CD8-positive, alpha-beta memory T cell (primary cell): ENCODE measurements at regions not wholly inside any gene's neighbourhood (a gene's known extent, or its start where the extent isn't known, plus 50 kb on each side); places are given as distances from the start of the nearest gene placed in this dataset.
A peak's percentile ranks its signal among the peaks of the same experiment; 100 is the strongest.

Experiments
- CTCF ChIA-PET: fragments of 350-600 bp; sonication (Branson Sonifier 250); formaldehyde crosslinking; loops from one replicate; lab custom pipeline; 2021; ENCODE audit warnings: antibody characterized with exemption; lab: Charles Lee
- POLR2A ChIA-PET: fragments of 350-600 bp; sonication (Branson Sonifier 250); formaldehyde crosslinking; loops from one replicate; lab custom pipeline; 2021; ENCODE audit warnings: antibody characterized with exemption; lab: Charles Lee
- DNase-seq, 5 donors: peaks; one replicate each; pipeline versions ENCODE4 v3.0.0 to v3.0.0-alpha.2; 2020 to 2022; ENCODE audit warnings: mixed read lengths in 1 of 5
- H3K27ac ChIP-seq: one replicate; pipeline ENCODE4 v1.7.0; 2013; ENCODE audit warnings: low read depth, mild to moderate bottlenecking, low read length, moderate library complexity
- H3K27me3 ChIP-seq: 2 replicates; pipeline ENCODE4 v1.7.0; 2013; ENCODE audit warnings: low read length, mild to moderate bottlenecking; ENCODE audit not compliant: insufficient read depth, poor library complexity, severe bottlenecking
- H3K36me3 ChIP-seq: 2 replicates; pipeline ENCODE4 v1.7.0; 2013; ENCODE audit warnings: mild to moderate bottlenecking, low read length, moderate library complexity; ENCODE audit not compliant: insufficient read depth
- H3K4me1 ChIP-seq: 2 replicates; pipeline ENCODE4 v1.7.0; 2013; ENCODE audit warnings: mild to moderate bottlenecking, low read length, moderate library complexity; ENCODE audit not compliant: insufficient read depth
- H3K4me3 ChIP-seq: 2 replicates; pipeline ENCODE4 v1.7.0; 2013; ENCODE audit warnings: mild to moderate bottlenecking, low read length
- H3K9me3 ChIP-seq: 2 replicates; pipeline ENCODE4 v1.7.0; 2013; ENCODE audit warnings: mild to moderate bottlenecking, low read length
- H3K27ac Mint-ChIP-seq, 8 donors: one replicate each; pipeline ENCODE4 v1.8.0; 2020 to 2021; ENCODE audit warnings: mixed read lengths in 8 of 8, mild to moderate bottlenecking in 6 of 8, inconsistent platforms in 3 of 8, moderate library complexity in 3 of 8
- H3K27me3 Mint-ChIP-seq, 2 donors: one replicate each; pipeline ENCODE4 v1.8.0; 2020 to 2021; ENCODE audit warnings: mixed read lengths in 2 of 2, mild to moderate bottlenecking in 1 of 2, moderate library complexity in 1 of 2
- H3K36me3 Mint-ChIP-seq, 3 donors: one replicate each; pipeline ENCODE4 v1.8.0; 2020 to 2021; ENCODE audit warnings: mixed read lengths in 3 of 3, inconsistent platforms in 1 of 3, mild to moderate bottlenecking in 1 of 3
- H3K4me1 Mint-ChIP-seq, 3 donors: one replicate each; pipeline ENCODE4 v1.8.0; 2020 to 2021; ENCODE audit warnings: mixed read lengths in 3 of 3, inconsistent platforms in 1 of 3, mild to moderate bottlenecking in 1 of 3
- H3K4me3 Mint-ChIP-seq, 7 donors: one replicate each; pipeline ENCODE4 v1.8.0; 2020 to 2021; ENCODE audit warnings: mixed read lengths in 7 of 7, mild to moderate bottlenecking in 6 of 7, moderate library complexity in 4 of 7, inconsistent platforms in 2 of 7
- H3K9me3 Mint-ChIP-seq, 5 donors: one replicate each; pipeline ENCODE4 v1.8.0; 2020 to 2022; ENCODE audit warnings: mixed read lengths in 5 of 5, mild to moderate bottlenecking in 3 of 5, moderate library complexity in 2 of 5, inconsistent platforms in 1 of 5

- Mint-ChIP-seq H3K36me3 (no peaks in the 10 kb centered on the region), H3K27ac (no peak overlapping the region), H3K4me3 (no peak overlapping the region), H3K27me3 (no peaks in the 10 kb centered on the region), H3K9me3 (peaks cover 0 to 2% (median 0%) of the 10 kb centered on the region in 5 donors), H3K4me1 (no peaks in the 10 kb centered on the region)
- no peaks in the 10 kb centered on the region for H3K27me3 ChIP-seq
- ChIA-PET CTCF (no interaction called here), POLR2A (no interaction called here)
- no peak overlapping the region for H3K4me3 ChIP-seq
- no peaks in the 10 kb centered on the region for H3K9me3 ChIP-seq
- H3K4me1 ChIP-seq, result no peaks in the 10 kb centered on the region
- no peak overlapping the region for H3K27ac ChIP-seq
- no peak for DNase-seq
- no peaks in the 10 kb centered on the region for H3K36me3 ChIP-seq
Measured at GRCh38 chr14:58794993-58795762, 157.4 kb downstream of the DACT1 start.

DNA sequence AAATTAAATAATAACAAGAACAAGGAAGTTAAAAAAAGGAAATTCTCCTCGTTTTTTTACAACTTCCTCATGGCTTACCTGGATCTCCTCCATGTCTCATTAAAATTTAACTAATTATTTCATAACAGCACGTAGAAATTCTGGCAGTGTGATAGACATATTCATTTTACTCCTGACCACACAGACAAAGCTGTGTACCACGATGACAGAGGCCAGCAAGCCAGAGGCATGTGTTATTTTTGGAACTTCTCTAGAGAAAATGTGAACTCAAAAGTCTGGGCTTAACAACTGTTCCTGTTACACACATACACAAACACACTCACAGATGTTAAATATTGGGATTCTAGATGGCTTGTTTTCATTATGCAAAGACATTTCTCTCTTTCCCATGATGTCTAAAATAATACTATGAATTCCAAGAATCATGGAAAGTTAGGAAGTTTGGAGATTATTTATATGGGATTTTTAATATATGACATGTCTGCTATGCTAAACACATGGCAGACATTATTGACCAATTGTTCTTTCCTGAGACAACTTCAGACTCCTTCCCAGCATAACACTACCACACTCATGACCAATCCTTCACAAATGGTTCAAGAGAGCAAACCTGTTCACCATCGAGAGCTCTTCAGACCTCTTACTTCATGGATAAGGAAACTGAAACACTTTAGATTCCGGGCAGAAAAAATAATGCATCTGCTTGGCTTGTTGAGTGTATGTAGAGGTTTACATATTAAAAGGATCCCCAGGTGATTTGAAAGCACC is 158.7 kb downstream of the DACT1 start:
- Histone ChIP-seq H3K4me1 (no peaks in the 10 kb centered on the region), H3K27me3 (no peaks in the 10 kb centered on the region), H3K4me3 (no peak overlapping the region), H3K36me3 (no peaks in the 10 kb centered on the region), H3K9me3 (no peaks in the 10 kb centered on the region), H3K27ac (no peak overlapping the region)
- Mint-ChIP-seq H3K9me3 (no peaks in the 10 kb centered on the region), H3K36me3 (no peaks in the 10 kb centered on the region), H3K4me3 (no peak overlapping the region), H3K27ac (no peak overlapping the region), H3K27me3 (no peaks in the 10 kb centered on the region), H3K4me1 (no peaks in the 10 kb centered on the region)
- POLR2A ChIA-PET, result no interaction called here
- DNase-seq, result no peak
- CTCF ChIA-PET, result no interaction called here

DNA sequence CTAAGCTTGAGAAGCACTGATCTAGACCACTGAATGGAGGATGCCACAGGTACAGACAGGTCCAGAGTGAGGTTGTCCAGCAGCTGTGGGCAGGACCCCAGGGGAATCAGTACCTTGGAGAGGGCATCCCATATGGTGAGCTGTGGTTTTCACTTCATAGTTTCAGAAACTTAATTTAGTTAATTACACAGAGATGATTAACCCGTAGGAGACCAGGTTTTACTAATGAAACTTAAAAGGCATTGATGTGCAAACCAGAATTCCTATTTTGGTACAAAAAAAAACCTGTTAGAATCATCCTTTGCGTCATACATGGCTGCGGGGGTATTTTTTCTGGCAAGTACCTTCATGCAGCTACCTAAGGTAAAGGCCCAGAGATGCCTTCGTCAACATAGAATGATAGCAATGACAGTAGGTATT is 159.3 kb downstream of the DACT1 start:
- no peaks in the 10 kb centered on the region for H3K4me1 ChIP-seq
- H3K4me1 Mint-ChIP-seq, result no peaks in the 10 kb centered on the region
- no peaks in the 10 kb centered on the region for H3K27me3 ChIP-seq
- DNase-seq, result no peak
- no peaks in the 10 kb centered on the region for H3K36me3 Mint-ChIP-seq
- H3K9me3 ChIP-seq, result no peaks in the 10 kb centered on the region
- POLR2A ChIA-PET, result no interaction called here
- peaks cover 2% of the 10 kb centered on the region in 2 donors for H3K27me3 Mint-ChIP-seq
- H3K27ac Mint-ChIP-seq, result peak overlapping the region in 1 of 8 donors; percentile 35
- H3K4me3 ChIP-seq, result no peak overlapping the region
- no peaks in the 10 kb centered on the region for H3K9me3 Mint-ChIP-seq
- no peaks in the 10 kb centered on the region for H3K36me3 ChIP-seq
- CTCF ChIA-PET, result no interaction called here
- H3K4me3 Mint-ChIP-seq, result no peak overlapping the region
- no peak overlapping the region for H3K27ac ChIP-seq

GRCh38 chr14:58798173-58798572 is 160.4 kb downstream of the DACT1 start:
- CTCF ChIA-PET, result no interaction called here
- Histone ChIP-seq H3K9me3 (no peaks in the 10 kb centered on the region), H3K27ac (no peak overlapping the region), H3K4me3 (no peak overlapping the region), H3K36me3 (no peaks in the 10 kb centered on the region), H3K27me3 (no peaks in the 10 kb centered on the region), H3K4me1 (no peaks in the 10 kb centered on the region)
- Mint-ChIP-seq H3K9me3 (peaks cover 0 to 3% (median 0%) of the 10 kb centered on the region in 5 donors), H3K27ac (no peak overlapping the region), H3K36me3 (no peaks in the 10 kb centered on the region), H3K4me3 (no peak overlapping the region), H3K27me3 (peaks cover 2 to 4% of the 10 kb centered on the region in 2 donors), H3K4me1 (no peaks in the 10 kb centered on the region)
- POLR2A ChIA-PET, result no interaction called here
- no peak for DNase-seq

DNA sequence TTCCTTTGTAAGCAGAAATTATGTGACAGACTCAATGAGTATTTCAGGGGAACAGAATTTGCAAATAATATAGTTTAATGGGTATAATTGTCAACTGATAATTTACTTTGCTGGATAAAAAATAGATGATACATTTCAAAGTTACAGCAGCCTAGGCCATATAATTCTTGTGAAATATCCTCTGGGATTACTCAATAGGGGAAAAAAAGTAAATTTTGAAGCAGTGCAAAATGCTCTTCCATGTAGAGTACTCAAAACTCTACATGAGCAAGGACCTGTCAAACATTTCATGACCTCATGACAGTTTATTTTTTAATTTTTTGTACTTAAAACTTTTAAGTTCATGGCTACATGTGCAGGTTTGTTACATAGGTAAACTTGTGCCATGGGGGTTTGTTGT is 163.3 kb downstream of the DACT1 start:
- no peaks in the 10 kb centered on the region for H3K4me1 ChIP-seq
- H3K4me3 Mint-ChIP-seq, result no peak overlapping the region

DNA sequence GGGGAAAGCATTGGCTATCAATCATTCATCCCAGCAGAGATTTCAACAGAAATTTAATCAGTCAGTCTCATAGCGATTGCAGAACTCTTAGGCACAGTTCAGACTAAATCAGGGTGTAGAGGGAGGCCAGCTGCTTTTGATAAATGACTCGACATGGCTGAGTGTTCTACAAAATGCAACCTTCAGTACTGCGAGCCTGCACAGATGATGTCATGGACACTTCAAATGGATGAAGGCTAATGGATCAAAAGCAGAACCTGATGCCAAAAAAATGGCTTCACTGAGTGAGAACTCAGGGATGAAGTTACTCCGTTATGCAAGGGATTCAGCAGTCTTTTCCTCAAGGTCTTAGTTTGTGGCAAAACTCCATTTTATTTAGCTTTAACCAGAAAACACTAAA is 167.3 kb downstream of the DACT1 start:
- peaks cover 2 to 4% of the 10 kb centered on the region in 2 donors for H3K27me3 Mint-ChIP-seq
- no peak overlapping the region for H3K4me3 Mint-ChIP-seq
- H3K36me3 ChIP-seq, result no peaks in the 10 kb centered on the region
- ChIA-PET CTCF (no interaction called here), POLR2A (no interaction called here)
- H3K36me3 Mint-ChIP-seq, result no peaks in the 10 kb centered on the region
- DNase-seq, result no peak
- H3K27ac Mint-ChIP-seq, result no peak overlapping the region
- no peaks in the 10 kb centered on the region for H3K4me1 ChIP-seq
- no peaks in the 10 kb centered on the region for H3K4me1 Mint-ChIP-seq
- no peak overlapping the region for H3K27ac ChIP-seq
- no peak overlapping the region for H3K4me3 ChIP-seq
- H3K9me3 ChIP-seq, result no peaks in the 10 kb centered on the region
- H3K27me3 ChIP-seq, result no peaks in the 10 kb centered on the region
- H3K9me3 Mint-ChIP-seq, result peaks cover 0 to 8% (median 3%) of the 10 kb centered on the region in 5 donors

More for the DNA sequence above, 163.3 kb downstream of the DACT1 start:
- Mint-ChIP-seq H3K27me3 (peaks cover 2 to 4% of the 10 kb centered on the region in 2 donors), H3K36me3 (no peaks in the 10 kb centered on the region), H3K9me3 (peaks cover 0 to 4% (median 0%) of the 10 kb centered on the region in 5 donors), H3K27ac (no peak overlapping the region), H3K4me1 (no peaks in the 10 kb centered on the region)
- no peaks in the 10 kb centered on the region for H3K9me3 ChIP-seq
- DNase-seq, result no peak
- no peaks in the 10 kb centered on the region for H3K27me3 ChIP-seq
- H3K4me3 ChIP-seq, result no peak overlapping the region
- no peaks in the 10 kb centered on the region for H3K36me3 ChIP-seq
- H3K27ac ChIP-seq, result no peak overlapping the region
- ChIA-PET CTCF (no interaction called here), POLR2A (no interaction called here)

- CTCF ChIA-PET, result no interaction called here
- POLR2A ChIA-PET, result no interaction called here
- H3K36me3 ChIP-seq, result no peaks in the 10 kb centered on the region
- Mint-ChIP-seq H3K9me3 (peaks cover 0 to 8% (median 3%) of the 10 kb centered on the region in 5 donors), H3K4me1 (no peaks in the 10 kb centered on the region), H3K27me3 (peaks cover 2 to 4% of the 10 kb centered on the region in 2 donors), H3K4me3 (no peak overlapping the region), H3K27ac (no peak overlapping the region), H3K36me3 (no peaks in the 10 kb centered on the region)
- no peaks in the 10 kb centered on the region for H3K9me3 ChIP-seq
- no peak for DNase-seq
- H3K4me1 ChIP-seq, result no peaks in the 10 kb centered on the region
- no peak overlapping the region for H3K4me3 ChIP-seq
- H3K27me3 ChIP-seq, result no peaks in the 10 kb centered on the region
- H3K27ac ChIP-seq, result no peak overlapping the region
Measured at GRCh38 chr14:58805605-58806409, 168.0 kb downstream of the DACT1 start.

DNA sequence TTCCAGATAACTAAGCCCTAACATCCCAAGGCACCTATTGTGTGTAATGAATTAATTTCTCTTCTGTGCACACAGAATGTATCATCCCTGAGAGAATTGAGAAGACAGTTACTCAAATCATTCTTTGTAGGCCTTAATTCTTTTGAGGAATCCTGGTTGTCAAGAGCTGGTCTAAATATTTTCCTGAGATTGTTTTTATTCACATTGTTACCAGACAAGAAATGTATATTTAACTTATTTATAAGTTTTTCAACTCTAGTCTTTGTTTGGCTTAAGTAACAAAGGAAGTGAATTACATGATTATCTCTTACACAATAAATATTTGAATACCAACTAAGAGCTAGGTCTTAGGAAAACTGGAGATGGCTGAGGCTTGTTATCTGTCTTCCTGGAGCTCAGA is 169.4 kb downstream of the DACT1 start:
- Histone ChIP-seq H3K27ac (no peak overlapping the region), H3K4me3 (no peak overlapping the region), H3K4me1 (no peaks in the 10 kb centered on the region), H3K9me3 (no peaks in the 10 kb centered on the region), H3K36me3 (no peaks in the 10 kb centered on the region), H3K27me3 (no peaks in the 10 kb centered on the region)
- H3K9me3 Mint-ChIP-seq, result peaks cover 0 to 8% (median 3%) of the 10 kb centered on the region in 5 donors
- CTCF ChIA-PET, result no interaction called here
- DNase-seq, result no peak
- no peaks in the 10 kb centered on the region for H3K4me1 Mint-ChIP-seq
- peaks cover 0 to under 1% of the 10 kb centered on the region in 2 donors for H3K27me3 Mint-ChIP-seq
- no peak overlapping the region for H3K4me3 Mint-ChIP-seq
- no peak overlapping the region for H3K27ac Mint-ChIP-seq
- no peaks in the 10 kb centered on the region for H3K36me3 Mint-ChIP-seq
- POLR2A ChIA-PET, result no interaction called here
